MV-4-11 (cell line): ENCODE measurements at regions not wholly inside any gene's neighbourhood (a gene's known extent, or its start where the extent isn't known, plus 50 kb on each side); places are given as distances from the start of the nearest gene placed in this dataset.

ENCODE experiments used
- DNase-seq: peaks from one replicate; lab custom pipeline; 2025; lab: John Stamatoyannopoulos, UW

GRCh38 chr19:30704771-30705330 is 332.7 kb downstream of the ZNF536 start:
- DNase-seq: no peak

- DNase-seq: no peak
These were observed 331.5 kb downstream of the ZNF536 start for GRCh38 chr19:30703645-30704044.

DNA sequence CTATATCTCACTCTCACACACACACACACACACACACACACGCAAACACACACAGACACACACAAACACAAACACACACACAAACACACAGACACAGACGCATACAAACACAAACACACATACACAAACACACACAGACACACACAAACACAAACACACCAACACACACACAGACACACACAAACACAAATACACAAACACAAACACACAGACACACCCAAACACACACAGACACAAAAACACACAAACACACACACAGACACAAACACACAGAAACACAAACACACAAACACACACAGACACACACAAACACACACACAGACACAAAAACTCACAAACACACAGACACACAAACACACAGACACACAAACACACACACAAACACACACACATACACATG is 329.0 kb downstream of the ZNF536 start:
- no peak for DNase-seq

DNA sequence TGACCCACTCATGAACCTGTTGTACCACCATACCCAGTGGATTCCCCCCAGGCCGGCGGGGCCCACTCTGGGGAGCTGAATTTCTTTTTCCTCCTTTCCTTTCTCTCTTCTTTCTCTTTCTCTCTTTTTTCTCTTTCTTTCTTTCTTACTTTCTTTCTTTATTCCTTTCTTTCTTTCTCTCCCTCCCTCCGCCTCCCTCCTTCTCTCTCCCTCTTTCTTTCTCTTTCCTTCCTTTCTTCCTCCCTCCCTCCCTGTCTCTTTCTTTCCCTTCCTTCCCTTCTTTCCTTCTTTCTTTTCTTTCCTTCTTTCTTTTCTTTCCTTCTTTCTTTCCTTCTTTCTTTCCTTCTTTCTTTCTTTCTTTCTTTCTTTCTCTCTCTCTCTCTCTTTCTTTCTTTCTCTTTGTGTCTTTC is 327.7 kb downstream of the ZNF536 start:
- DNase-seq: no peak

DNA sequence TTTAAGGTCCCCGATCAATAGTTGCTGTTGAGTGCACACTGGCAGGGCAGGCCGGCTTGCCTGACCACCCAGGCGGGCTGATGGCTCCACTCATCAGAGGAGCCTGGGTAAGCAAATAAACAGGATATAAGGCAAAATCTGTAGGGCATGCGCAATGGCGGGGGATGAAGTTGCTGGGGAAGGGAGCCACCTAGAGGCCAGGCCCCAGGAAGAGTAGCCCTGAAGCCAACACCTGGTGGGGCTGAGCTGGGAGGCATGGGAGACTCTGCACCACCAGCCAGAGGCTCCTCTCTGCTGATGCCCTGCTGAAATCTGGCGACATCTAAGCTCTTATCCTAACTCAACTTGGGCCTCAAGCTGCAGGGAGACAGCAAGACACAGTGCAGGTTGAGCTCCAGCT is 324.3 kb downstream of the ZNF536 start:
- no peak for DNase-seq

DNA sequence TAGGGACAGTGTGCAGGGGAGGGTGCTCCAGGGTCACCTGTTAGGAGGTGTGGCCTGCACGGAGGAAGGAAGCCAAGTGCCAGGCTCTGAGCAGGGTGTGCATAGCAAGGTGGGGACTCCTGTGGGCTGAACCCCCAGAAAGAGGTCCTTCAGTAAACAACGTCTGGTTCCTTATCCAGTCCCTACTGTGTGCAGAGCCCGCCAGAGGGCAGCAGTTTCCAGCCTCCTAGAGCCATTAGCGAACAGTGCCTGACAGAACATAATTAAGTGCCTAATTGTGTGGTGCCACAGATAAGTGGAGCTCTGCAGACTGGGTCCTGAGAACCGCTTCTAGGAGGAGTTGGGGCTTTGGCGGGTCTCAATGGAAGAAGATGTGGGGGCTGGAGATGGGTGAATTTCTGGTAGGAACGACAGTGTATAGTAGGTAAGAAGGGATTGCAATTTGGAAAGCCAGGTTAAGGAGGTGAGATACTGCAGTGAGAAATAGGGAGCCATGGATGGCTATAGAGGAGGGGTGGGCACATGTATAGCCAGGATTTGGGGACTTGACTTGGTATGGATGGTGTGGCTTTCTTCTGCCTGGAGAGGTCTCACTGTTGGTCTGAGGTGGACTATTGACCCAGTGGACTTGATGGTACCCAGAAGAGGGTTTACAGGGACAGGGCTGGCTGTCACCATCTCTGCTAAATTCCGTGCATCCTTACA is 323.1 kb downstream of the ZNF536 start:
- DNase-seq: no peak

DNA sequence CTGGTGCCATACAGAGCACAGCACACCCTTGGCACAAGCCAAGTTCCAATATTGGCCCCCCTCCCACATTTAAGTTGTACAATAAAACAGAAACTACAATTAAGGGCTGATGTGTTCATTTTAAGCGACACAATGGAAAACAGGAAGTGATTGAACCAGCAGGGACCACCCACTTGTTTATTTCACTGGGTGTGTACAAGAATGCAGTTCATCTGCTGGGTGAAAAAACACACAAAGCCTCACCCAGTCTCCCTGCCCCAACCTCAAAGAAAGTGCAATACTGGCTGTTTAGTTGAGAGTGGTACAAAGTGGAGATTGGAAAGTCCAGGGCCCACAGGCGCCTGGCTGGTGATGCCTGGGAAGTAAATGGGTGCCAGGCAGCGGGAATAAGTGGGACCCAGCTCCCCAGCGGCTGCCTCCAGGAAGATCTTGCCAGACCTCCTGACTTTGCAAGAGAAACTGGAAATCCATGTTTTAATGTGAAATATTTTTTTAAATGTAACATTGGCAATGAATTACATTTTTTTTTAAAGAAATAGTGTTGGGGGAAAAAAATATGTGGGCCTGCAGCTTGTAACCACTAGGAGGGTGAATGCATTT is 322.1 kb downstream of the ZNF536 start:
- no peak for DNase-seq

DNA sequence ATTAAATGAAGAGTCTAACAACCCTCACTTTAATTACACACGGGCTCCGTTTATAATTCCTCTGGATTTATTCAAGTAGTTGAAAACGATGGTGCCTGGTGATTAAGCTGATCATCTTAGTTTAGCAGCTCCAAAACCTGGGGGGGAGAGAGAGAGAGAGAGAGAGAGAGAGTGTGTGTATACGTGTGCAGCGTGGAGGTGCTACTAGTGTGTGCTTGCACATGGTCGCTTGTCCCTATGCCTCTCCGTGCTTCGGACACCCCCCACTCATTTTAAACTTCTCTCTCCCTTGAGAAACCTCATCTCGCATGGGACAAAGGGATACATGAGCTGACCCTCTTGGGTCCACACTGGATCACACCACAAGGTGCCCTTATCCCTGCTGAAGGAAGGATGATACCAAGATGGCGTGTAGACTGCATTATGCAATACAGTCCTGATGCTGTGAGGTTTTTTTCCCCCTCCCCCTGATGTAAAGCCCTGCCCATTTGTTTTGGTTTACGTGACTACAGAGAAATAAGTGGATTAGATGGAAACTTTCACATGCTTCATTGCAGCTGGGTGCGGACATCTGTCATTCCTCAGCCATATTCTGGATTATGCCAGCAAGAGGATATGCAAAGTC is 320.8 kb downstream of the ZNF536 start:
- DNase-seq: no peak

DNA sequence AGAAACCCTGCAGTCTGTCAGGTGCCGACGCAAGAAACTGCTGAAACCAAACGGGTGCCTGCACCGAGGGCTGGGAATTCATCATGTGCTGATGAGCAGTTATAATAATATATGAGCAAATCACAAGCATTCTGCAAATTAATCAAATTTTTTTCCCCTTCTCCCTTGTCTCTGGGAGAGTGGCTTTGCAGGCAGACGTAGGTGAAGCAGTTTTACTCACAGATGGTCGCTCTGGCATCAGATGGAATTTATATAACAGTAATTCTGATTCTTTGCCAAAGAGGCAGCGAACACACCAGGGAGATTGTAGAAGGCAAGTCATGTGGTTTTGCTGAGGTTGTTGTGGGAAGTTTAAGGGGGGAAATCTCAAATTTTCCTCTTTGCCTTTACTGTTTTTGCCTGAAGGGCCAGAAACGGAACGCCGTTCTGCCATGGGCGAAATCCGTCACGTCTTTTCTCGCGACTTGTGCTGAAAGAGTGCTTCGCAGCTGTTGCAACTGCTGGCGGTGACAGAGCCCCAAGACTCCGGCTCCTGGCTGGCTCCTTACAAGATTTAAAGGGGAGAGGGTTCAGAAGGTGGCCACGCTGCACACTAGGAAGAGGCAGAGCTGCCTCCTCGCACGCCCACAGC is 320.1 kb downstream of the ZNF536 start:
- no peak for DNase-seq

DNA sequence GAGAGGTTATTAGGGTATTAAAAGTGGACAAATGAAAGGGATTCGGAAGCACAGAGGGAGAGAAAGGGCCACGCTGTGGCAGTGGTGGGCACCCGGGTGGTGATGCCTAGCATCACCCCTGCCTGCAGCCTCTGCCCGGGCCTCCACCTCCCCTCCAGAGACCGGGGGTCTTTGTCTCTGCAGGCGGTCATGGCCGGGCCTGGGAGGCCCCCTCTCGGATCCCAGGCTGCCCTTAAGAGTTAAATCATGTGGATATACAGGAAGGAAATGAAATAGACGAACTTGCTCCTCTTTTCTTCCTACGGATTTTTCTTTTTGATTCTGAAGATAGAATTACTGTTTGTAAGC is 319.6 kb downstream of the ZNF536 start:
- DNase-seq: no peak

DNA sequence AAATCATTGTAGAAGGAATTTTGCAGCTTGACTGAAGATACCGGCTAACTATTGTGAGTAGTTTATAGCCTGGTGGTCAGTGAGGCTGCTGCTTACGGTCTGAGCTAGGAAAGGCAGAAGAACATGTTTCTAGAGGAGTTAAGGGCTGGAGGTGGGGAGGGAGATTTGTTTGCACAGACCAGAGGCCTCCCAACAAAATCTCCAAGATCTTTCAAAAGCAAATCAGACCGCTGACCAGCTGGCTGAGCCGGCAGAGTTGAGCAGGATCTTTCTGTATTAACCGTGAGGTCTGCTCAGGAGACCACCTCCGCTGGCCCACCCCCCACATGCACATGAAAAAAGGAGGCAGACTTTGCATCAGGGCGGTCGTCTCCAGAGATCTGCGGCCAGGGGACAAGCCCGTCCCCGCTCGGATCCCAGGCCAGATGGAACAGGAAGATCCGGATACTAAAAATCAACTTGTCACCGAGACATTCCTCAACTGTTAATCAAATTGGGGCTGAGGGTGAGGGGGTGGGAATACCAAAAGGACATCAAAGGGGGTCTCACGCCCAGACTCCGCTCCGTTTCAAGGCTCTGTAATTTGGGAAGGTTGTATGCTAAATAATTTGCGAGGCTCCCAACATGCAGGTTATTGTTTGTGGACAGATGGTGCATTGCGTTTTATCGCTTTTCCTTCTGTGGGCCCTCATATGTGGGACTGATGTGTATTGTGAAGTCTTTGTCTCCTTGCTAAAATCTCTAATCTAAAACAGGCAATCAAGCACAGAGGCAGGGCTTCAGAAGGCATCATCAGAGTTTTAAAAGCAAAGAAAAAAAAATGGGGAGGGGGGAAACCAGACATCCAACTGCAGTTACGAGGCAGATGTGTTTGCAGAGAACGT is 319.0 kb downstream of the ZNF536 start:
- no peak for DNase-seq

GRCh38 chr19:30690525-30690924 is 318.3 kb downstream of the ZNF536 start:
- no peak for DNase-seq

GRCh38 chr19:30689474-30689873 is 317.3 kb downstream of the ZNF536 start:
- no peak for DNase-seq

DNA sequence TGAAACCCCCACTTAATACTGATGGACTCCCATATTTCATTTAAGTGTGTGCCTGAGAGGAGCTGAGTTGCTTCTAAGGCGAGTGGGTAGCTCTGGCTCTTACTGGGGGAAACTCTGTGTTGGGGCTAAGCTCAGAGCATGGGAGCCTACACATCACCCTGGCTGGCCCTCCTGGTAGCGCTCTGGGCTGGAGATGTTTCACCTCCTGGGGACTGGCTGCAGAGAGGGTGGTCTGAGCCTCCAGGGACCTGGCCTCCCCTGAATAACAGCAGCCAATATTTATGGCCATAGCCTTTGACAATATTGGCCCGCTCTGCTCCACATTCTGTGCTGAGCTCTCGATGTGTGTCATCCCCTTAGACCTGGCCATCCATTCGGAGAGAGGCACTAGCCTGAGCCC is 316.5 kb downstream of the ZNF536 start:
- DNase-seq: no peak

DNA sequence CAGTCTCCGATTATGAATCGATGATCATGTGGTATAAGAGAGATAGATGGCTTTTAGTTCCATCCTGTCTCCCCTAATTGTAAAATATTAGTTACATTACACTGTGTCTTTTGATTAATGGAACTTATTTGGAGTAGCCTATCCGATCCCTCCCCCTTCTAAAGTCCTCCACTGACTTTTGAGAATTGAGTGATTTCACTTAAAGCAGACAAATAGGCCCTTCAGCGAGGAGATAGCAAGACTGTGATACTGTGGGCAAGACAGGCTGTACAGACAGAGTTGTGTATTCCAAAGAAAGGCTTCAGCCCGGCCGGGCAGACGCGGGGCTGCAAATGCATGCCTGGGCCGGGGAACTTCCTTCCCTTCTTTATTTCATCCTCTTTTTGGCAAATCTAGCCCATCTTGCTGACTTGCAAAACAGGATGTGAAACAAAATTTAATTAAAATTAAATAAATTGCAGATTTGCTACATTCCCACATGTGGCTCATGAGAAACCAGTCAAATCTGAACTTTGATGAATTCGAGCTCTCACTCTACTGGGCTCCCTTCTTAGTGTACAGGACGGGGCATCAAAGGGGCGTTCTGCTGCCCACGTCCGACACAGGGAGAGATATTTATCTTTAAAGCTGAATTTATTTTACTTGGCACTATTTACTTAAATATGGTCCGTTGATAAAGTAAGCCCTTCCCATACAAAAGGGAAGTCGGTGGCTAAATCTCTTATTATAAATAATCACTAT is 314.8 kb downstream of the ZNF536 start:
- DNase-seq: no peak

DNA sequence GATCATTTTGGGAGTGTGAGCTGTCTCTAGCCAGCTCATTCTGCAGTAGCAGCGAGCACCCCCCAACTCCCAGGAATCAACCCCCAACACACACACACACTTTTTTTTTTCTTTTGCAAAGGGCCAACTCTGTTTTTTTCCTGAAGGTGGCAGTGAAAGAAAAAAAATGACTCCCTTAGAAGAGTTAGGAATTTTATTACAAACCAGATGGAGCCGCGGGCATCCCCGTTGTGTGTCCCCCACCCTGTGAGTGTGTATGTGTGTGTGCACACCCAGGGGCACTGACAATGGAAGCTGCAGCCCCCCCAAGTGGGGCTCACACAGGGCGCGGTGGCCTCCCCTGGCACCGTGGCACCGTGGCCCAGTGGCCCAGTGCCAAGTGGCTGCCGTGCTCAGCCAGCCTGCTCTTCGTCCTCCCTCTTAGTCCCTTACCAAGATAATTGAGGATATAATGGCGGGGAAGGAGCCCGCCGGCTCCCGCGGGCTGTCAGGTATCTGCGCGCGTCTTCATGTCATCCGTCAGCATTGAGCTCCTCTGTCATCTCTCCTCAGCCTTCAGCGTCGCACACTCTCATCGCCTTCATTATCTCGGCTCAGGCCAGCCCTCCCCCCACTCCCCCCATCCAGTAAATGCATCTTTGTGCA is 314.1 kb downstream of the ZNF536 start:
- DNase-seq: no peak

DNA sequence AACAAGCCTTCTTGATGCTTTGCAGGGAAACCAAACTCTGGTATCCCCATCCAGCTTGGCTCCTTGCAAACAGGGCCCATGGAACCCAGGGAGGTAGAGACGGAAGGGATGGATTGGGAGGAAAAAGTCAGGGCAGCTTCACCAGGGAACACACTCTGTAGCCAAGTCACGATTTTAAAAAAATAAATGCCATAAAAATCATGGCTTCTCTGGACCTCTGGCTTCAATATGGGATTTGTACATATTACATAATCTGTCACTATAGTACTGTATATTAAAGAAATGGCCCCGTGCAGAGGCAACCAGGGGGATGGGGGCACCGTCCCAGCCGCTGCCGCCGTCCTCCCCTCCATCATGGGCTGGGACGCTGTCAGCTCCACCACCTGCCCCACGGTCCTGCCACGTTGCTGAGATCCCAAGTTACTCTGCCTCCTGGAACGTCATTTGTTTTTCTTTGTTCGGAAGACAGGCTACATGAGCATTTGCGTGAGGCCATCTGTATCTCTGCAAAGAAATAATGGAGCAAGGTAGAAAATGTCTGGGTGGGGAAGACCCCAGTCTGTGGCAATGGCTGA is 313.3 kb downstream of the ZNF536 start:
- DNase-seq: no peak

DNA sequence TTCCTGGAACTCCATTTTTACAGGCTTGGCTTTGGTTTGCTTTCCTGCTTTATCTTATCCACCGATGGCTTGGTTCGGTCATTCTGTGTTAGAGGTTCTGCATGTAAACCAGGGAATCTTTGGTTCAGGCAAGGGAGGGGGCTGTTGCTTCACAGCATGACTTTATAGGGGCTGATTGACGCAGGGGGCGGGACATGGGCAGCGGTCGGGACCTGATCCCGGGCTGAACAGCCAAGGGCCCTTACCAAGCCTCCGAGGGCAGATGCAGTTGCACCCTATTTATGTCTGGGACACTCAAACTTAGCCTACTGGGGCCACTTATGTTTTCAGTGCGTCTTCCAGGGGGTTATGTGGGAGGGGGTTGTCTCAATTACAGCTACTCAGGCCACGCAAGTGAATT is 312.4 kb downstream of the ZNF536 start:
- DNase-seq: no peak

DNA sequence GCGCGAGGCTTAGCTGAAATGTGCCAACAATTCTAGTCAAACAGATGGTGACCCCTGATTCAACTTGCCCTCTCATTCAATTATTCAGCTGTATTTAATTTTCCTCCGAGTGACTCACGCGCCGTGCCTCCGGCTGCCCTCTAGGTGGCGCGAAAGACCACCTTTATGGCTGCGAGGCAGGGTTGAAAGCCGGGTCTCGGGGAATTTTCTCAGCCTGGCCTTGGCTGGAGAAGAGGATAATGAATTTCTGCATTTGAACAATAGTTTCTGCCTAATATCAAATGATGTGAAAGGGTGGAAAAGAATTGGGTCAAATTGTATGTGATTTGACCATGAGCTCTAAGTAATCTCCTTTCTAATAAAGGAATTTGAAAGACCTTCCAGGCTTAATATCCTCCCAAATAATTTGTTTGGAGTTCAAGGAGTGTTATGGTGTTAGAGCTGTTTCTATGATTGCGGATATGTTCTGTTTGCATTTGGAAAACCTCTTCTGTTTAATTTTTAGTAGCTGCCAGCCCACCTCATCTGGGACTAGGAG is 310.9 kb downstream of the ZNF536 start:
- DNase-seq: peak; percentile 50
